DMS79 (cell line): ENCODE measurements at regions not wholly inside any gene's neighbourhood (a gene's known extent, or its start where the extent isn't known, plus 50 kb on each side); places are given as distances from the start of the nearest gene placed in this dataset.
A peak's percentile ranks its signal among the peaks of the same experiment; 100 is the strongest.

Source experiments
- DNase-seq: peaks from one replicate; lab custom pipeline; 2025; lab: John Stamatoyannopoulos, UW

GRCh38 chr12:107553211-107553765, 132.3 kb upstream of the PWP1 start:
- no peak for DNase-seq

- DNase-seq: no peak
Observed at GRCh38 chr12:107554941-107555340, 130.7 kb upstream of the PWP1 start.

GRCh38 chr12:107557026-107557425, 128.6 kb upstream of the PWP1 start:
- DNase-seq: no peak

GRCh38 chr12:107557589-107558100, 128.0 kb upstream of the PWP1 start:
- DNase-seq: no peak

GRCh38 chr12:107558141-107558815, 127.3 kb upstream of the PWP1 start:
- DNase-seq: peak; percentile 43

GRCh38 chr12:107558816-107559382, 126.7 kb upstream of the PWP1 start:
- no peak for DNase-seq

- DNase-seq: no peak
Observed at GRCh38 chr12:107560165-107560898, 125.3 kb upstream of the PWP1 start.

- DNase-seq: no peak
Observed at GRCh38 chr12:107560899-107561285, 124.7 kb upstream of the PWP1 start.

- peak; percentile 7 for DNase-seq
Observed at GRCh38 chr12:107564946-107565345, 120.7 kb upstream of the PWP1 start.

GRCh38 chr12:107565551-107565950, 120.0 kb upstream of the PWP1 start:
- DNase-seq: no peak

- no peak for DNase-seq
Observed at GRCh38 chr12:107567876-107568619, 117.6 kb upstream of the PWP1 start.

- DNase-seq: no peak
Observed at GRCh38 chr12:107568718-107569117, 116.9 kb upstream of the PWP1 start.

GRCh38 chr12:107570721-107571120, 114.9 kb upstream of the PWP1 start:
- no peak for DNase-seq

- DNase-seq: no peak
Observed at GRCh38 chr12:107571492-107571891, 114.1 kb upstream of the PWP1 start.

- no peak for DNase-seq
Observed at GRCh38 chr12:107574691-107575090, 110.9 kb upstream of the PWP1 start.

GRCh38 chr12:107580750-107581618, 104.6 kb upstream of the PWP1 start:
- DNase-seq: no peak

GRCh38 chr12:107581619-107582015, 104.0 kb upstream of the PWP1 start:
- no peak for DNase-seq

- DNase-seq: no peak
Observed at GRCh38 chr12:107583551-107583950, 102.0 kb upstream of the PWP1 start.

GRCh38 chr12:107584563-107584962, 101.0 kb upstream of the PWP1 start:
- DNase-seq: no peak

- DNase-seq: no peak
Observed at GRCh38 chr12:107586256-107586970, 99.2 kb upstream of the PWP1 start.
